Caco-2 (cell line): ENCODE measurements at regions not wholly inside any gene's neighbourhood (a gene's known extent, or its start where the extent isn't known, plus 50 kb on each side); places are given as distances from the start of the nearest gene placed in this dataset.

Source experiments
- BruUV-seq: library from RNA; stranded (reverse); fragments of 400-500 nt; replicated peaks from 2 replicates; lab custom pipeline; 2021; lab: Mats Ljungman, UMichigan
- CTCF ChIA-PET: fragments of 300-600 bp; sonication (Branson Sonifier 250); formaldehyde crosslinking; loops from one replicate; lab custom pipeline; 2022; ENCODE audit warnings: antibody characterized with exemption; lab: Charles Lee
- POLR2A ChIA-PET: fragments of 300-600 bp; sonication (Branson Sonifier 250); formaldehyde crosslinking; loops from one replicate; lab custom pipeline; 2022; ENCODE audit warnings: antibody characterized with exemption; lab: Charles Lee
- DNase-seq, 2 experiments: peaks; one replicate each; pipeline versions ENCODE4 v3.0.0 to v3.0.0-alpha.2; 2020 to 2022
- H3K27me3 ChIP-seq: replicated peaks from 2 replicates; pipeline ENCODE4 v1.6.0; 2011; ENCODE audit warnings: low read length; ENCODE audit not compliant: control insufficient read depth, insufficient read depth
- H3K36me3 ChIP-seq: 2 replicates; pipeline ENCODE4 v1.5.1; 2011; ENCODE audit warnings: low read length; ENCODE audit not compliant: control insufficient read depth, insufficient read depth
- H3K4me1 ChIP-seq: fragments of 250-450 bp; sonication (Bioruptor Pico); 2 replicates; pipeline ENCODE4 v1.5.1; 2020; ENCODE audit warnings: mild to moderate bottlenecking
- H3K4me3 ChIP-seq: 2 replicates; pipeline ENCODE4 v1.5.1; 2011; ENCODE audit warnings: low read depth, mild to moderate bottlenecking, control low read depth, low read length
- H3K9me3 ChIP-seq: fragments of 250-450 bp; sonication (Bioruptor Pico); 2 replicates; pipeline ENCODE4 v1.5.1; 2020; ENCODE audit warnings: mild to moderate bottlenecking, moderate library complexity
- H3K27ac Mint-ChIP-seq: one replicate; pipeline ENCODE4 v1.8.0; 2022; ENCODE audit warnings: mixed read lengths; ENCODE audit not compliant: unreplicated experiment
- H3K27me3 Mint-ChIP-seq: one replicate; pipeline ENCODE4 v1.8.0; 2022; ENCODE audit warnings: mixed read lengths; ENCODE audit not compliant: insufficient read depth, unreplicated experiment
- H3K36me3 Mint-ChIP-seq: one replicate; pipeline ENCODE4 v1.8.0; 2022; ENCODE audit warnings: mild to moderate bottlenecking, mixed read lengths; ENCODE audit not compliant: insufficient read depth, unreplicated experiment
- H3K4me1 Mint-ChIP-seq: one replicate; pipeline ENCODE4 v1.8.0; 2022; ENCODE audit warnings: low read depth, mixed read lengths; ENCODE audit not compliant: unreplicated experiment
- H3K4me3 Mint-ChIP-seq: one replicate; pipeline ENCODE4 v1.8.0; 2022; ENCODE audit warnings: mild to moderate bottlenecking, moderate library complexity, mixed read lengths; ENCODE audit not compliant: unreplicated experiment
- H3K9me3 Mint-ChIP-seq: one replicate; pipeline ENCODE4 v1.8.0; 2022; ENCODE audit warnings: mixed read lengths; ENCODE audit not compliant: unreplicated experiment
- intact Hi-C: fragments of 100-400 bp; cut with micrococcal nuclease; formaldehyde crosslinking; loops from one replicate; pipeline ENCODE4 v1.10.0; 2022; ENCODE audit not compliant: unreplicated experiment
- TF ChIP-seq, protein P1 (sequence below), 2 experiments: fragments of 200-600 bp in 1 of 2; IDR thresholded peaks; 1 replicate in 1 of 2; 2 replicates in 1 of 2; pipeline versions ENCODE4 v1.5.1 to v1.8.0; 2011 to 2022; ENCODE audit warnings: antibody characterized with exemption in 1 of 2, control low read depth in 1 of 2, inconsistent platforms in 1 of 2, low read depth in 1 of 2, low read length in 1 of 2, mild to moderate bottlenecking in 1 of 2, moderate library complexity in 1 of 2; ENCODE audit not compliant: insufficient read depth in 1 of 2, severe bottlenecking in 1 of 2, unreplicated experiment in 1 of 2

DNA sequence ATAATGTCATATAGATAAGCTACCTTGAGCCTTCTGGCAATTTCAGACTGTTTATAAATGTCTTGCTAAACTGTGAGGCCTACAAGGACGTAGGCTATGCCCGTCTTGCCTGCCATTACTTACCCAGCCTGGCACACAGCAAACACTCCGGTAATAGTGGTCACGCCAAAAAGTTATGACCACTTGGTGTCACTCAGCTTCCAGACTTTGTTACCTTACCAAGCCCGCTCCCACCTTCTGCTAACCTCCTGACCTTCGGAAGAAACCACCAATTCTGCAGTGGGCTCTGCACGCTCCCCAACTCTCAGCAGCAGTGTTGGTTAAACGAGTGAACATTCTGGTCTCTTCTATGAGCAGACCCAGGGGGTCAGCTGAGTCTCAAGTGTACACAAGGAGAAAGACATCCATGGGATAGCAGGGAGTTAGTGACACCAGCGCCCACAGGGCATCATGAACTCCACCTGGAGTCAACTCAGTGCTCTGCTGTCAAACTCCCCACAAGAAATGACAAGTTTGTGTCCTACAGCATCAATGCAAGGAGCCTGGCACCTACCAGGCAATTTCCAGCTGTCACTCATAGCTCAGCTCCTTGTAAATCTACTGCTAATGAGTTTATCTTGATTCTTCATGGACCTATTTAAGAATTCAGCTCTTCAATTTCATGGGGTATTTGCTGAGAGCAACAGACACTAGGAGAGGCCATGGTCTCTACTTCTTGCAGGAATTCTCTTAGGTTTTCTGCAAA lies 119.9 kb downstream of the TTLL2 start:
- H3K9me3 Mint-ChIP-seq: no peaks in the 10 kb centered on the region
- Histone ChIP-seq H3K4me3 (no peak overlapping the region), H3K27me3 (no peaks in the 10 kb centered on the region), H3K9me3 (no peaks in the 10 kb centered on the region), H3K4me1 (no peaks in the 10 kb centered on the region), H3K36me3 (no peaks in the 10 kb centered on the region)
- no TSS peak for BruUV-seq
- no peak overlapping the region for H3K4me3 Mint-ChIP-seq
- H3K4me1 Mint-ChIP-seq: no peaks in the 10 kb centered on the region
- no peak overlapping the region for H3K27ac Mint-ChIP-seq
- ChIA-PET CTCF (interaction anchor here (0.7 kb wide), 1 partner anchor 36 kb away, joined by 3 read pairs; no protein-coding TSS in a partner anchor), POLR2A (no interaction called here)
- H3K36me3 Mint-ChIP-seq: no peaks in the 10 kb centered on the region
- TF ChIP-seq, protein P1, sequence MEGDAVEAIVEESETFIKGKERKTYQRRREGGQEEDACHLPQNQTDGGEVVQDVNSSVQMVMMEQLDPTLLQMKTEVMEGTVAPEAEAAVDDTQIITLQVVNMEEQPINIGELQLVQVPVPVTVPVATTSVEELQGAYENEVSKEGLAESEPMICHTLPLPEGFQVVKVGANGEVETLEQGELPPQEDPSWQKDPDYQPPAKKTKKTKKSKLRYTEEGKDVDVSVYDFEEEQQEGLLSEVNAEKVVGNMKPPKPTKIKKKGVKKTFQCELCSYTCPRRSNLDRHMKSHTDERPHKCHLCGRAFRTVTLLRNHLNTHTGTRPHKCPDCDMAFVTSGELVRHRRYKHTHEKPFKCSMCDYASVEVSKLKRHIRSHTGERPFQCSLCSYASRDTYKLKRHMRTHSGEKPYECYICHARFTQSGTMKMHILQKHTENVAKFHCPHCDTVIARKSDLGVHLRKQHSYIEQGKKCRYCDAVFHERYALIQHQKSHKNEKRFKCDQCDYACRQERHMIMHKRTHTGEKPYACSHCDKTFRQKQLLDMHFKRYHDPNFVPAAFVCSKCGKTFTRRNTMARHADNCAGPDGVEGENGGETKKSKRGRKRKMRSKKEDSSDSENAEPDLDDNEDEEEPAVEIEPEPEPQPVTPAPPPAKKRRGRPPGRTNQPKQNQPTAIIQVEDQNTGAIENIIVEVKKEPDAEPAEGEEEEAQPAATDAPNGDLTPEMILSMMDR (IDR thresholded peaks at IDR 0.05; ENCODE audit: insufficient read depth in 1 of 2, low read depth in 1 of 2, low read length in 1 of 2, severe bottlenecking in 1 of 2, unreplicated experiment in 1 of 2): peak in 1 of 2 experiments; percentile 8
- DNase-seq: no peak
- no peaks in the 10 kb centered on the region for H3K27me3 Mint-ChIP-seq
- intact Hi-C loops: no loop called here

DNA sequence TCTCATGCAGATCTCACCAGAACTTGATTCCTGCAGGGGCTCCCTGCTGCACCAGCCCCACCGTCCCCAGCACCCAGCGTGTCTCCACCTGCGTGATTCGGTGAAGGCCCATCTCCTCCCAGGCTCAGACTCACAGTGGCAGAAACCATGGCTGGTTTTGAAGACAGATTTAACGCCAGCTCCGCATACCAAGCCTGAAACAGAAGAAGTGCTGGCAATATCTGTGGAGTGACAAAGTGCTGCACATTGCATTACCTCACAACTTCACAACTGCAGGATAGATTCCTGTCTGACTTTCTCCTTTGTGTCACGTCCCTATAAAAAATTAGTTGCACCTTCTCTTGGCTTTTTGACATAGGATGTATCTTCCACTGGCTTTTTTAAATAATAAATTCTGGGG lies 120.7 kb downstream of the TTLL2 start:
- POLR2A ChIA-PET: no interaction called here
- Histone ChIP-seq H3K9me3 (no peaks in the 10 kb centered on the region), H3K4me1 (no peaks in the 10 kb centered on the region), H3K27me3 (no peaks in the 10 kb centered on the region), H3K36me3 (no peaks in the 10 kb centered on the region), H3K4me3 (no peak overlapping the region)
- no peak for DNase-seq
- H3K36me3 Mint-ChIP-seq: no peaks in the 10 kb centered on the region
- H3K27ac Mint-ChIP-seq: no peak overlapping the region
- TF ChIP-seq, protein P1 (IDR thresholded peaks at IDR 0.05; ENCODE audit: insufficient read depth in 1 of 2, low read depth in 1 of 2, low read length in 1 of 2, severe bottlenecking in 1 of 2, unreplicated experiment in 1 of 2): no peak
- CTCF ChIA-PET: interaction anchor here (0.7 kb wide), 1 partner anchor 37 kb away, joined by 3 read pairs; no protein-coding TSS in a partner anchor
- intact Hi-C loops: no loop called here
- H3K9me3 Mint-ChIP-seq: no peaks in the 10 kb centered on the region
- no peak overlapping the region for H3K4me3 Mint-ChIP-seq
- BruUV-seq: no TSS peak
- no peaks in the 10 kb centered on the region for H3K27me3 Mint-ChIP-seq
- no peaks in the 10 kb centered on the region for H3K4me1 Mint-ChIP-seq

GRCh38 chr6:167446046-167446445 lies 121.2 kb downstream of the TTLL2 start:
- Mint-ChIP-seq H3K36me3 (no peaks in the 10 kb centered on the region), H3K9me3 (no peaks in the 10 kb centered on the region), H3K4me1 (no peaks in the 10 kb centered on the region), H3K27ac (no peak overlapping the region), H3K27me3 (no peaks in the 10 kb centered on the region), H3K4me3 (no peak overlapping the region)
- BruUV-seq: no TSS peak
- no peak for DNase-seq
- Histone ChIP-seq H3K4me1 (no peaks in the 10 kb centered on the region), H3K4me3 (no peak overlapping the region), H3K36me3 (no peaks in the 10 kb centered on the region), H3K27me3 (no peaks in the 10 kb centered on the region), H3K9me3 (no peaks in the 10 kb centered on the region)
- ChIA-PET POLR2A (no interaction called here), CTCF (no interaction called here)
- intact Hi-C loops: no loop called here
- TF ChIP-seq, protein P1 (IDR thresholded peaks at IDR 0.05; ENCODE audit: insufficient read depth in 1 of 2, low read depth in 1 of 2, low read length in 1 of 2, severe bottlenecking in 1 of 2, unreplicated experiment in 1 of 2): no peak
